GM12872 (cell line): ENCODE measurements at regions not wholly inside any gene's neighbourhood (a gene's known extent, or its start where the extent isn't known, plus 50 kb on each side); places are given as distances from the start of the nearest gene placed in this dataset.

Source experiments
- CTCF ChIP-seq: IDR thresholded peaks from 3 replicates; pipeline ENCODE4 v1.5.1; 2011; ENCODE audit warnings: low read depth, mild to moderate bottlenecking, low read length, moderate library complexity; ENCODE audit not compliant: insufficient read depth

DNA sequence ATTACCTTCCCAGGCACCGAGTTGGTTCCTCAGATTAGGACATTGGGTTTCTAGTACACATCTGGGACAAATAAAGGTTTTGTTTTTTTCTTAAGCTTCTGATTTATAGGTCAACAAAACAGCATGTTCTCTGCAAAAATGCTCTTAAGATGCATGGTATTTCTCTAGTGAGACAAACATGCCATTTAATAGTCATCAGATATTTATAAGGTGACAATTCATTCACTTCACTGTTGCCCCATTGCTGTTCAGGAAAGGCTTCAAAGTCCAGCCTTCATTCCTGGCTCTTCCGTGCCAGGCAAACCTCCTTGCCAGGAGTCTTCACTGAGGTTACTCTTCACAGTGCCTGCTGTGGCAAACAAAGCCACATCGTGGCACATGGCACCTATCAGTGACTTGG is 156.3 kb upstream of the FNDC3A start:
- no peak for TF ChIP-seq CTCF

DNA sequence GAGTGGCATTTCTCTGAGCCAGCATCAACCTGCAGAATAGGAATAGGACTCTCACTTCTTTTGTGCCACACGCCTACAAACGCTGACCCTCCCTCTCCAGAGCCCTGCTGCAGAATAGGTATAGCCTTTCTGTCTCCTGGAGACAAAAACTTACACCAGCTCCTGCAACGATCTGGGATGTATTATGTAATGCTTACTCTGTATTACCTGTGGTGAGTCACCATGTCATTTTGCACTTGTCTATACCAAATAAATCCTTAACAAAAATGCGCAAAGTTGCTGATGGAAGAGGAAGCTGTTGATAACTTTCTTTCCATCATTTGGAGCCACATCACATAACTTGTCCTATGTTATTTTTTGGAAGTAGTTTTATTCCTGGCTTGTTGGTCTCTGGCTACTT is 155.8 kb upstream of the FNDC3A start:
- no peak for TF ChIP-seq CTCF

GRCh38 chr13:48826039-48826438 is 149.7 kb upstream of the FNDC3A start:
- TF ChIP-seq CTCF = 0 out of 3 replicates have a peak, but pooled peaks have one; percentile 5

DNA sequence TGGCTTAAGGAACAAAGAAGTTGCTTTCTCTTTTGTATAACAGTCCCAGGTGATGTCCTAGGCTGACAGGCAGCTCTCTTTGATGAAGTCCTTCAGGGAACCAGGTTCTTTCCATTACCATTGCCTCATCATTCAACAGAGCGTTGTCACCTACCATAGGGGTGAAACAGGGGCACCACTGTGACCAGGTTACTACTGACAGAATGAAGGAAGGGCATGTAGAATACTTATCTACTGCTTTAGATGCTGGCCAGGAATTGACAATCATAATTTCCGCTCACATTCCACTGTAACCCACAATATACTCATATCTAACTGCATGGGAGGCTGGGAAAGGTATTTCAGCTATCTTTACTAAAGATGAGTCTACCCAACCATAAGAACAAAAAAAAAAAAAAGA is 148.0 kb upstream of the FNDC3A start:
- no peak for TF ChIP-seq CTCF

GRCh38 chr13:48828962-48829411 is 146.7 kb upstream of the FNDC3A start:
- TF ChIP-seq CTCF = no peak

GRCh38 chr13:48829536-48829935 is 146.2 kb upstream of the FNDC3A start:
- no peak for TF ChIP-seq CTCF

DNA sequence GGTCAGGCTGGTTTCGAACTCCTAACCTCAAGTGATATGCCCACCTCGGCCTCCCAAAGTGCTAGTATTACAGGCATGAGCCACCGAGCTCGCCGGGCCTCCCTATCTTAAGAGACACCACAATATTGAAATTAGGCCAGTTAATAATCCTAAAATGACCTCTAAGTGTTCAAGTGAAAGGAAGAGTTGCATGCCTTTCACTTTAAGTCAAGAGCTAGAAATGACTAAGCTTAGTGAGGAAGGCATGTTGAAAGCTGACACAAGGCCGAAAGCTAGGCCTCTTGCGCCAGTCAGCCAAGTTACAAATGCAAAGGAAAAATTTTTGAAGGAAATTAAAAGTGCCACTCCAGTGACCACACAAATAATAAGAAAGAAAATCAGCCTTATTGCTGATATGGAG is 144.5 kb upstream of the FNDC3A start:
- TF ChIP-seq CTCF = no peak

DNA sequence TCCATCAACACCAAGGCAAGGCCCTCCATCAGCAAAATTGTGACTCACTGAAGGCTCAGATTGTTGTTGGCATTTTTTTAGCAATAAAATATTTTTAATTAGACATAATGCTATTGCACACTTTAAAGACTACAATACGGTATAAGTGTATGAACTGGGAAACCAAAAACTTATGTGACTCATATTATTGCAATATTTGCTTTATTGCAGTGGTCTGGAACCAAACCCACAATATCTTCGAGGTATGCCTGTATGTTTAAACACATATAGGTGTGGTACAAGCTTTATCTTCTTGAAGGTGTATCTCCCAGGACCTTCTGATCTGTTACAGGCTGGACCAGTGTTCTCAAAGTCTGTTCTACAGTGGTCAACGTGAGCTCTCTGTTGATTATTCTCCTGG is 142.3 kb upstream of the FNDC3A start:
- TF ChIP-seq CTCF = no peak
